NB4 (cell line): ENCODE measurements at regions not wholly inside any gene's neighbourhood (a gene's known extent, or its start where the extent isn't known, plus 50 kb on each side); places are given as distances from the start of the nearest gene placed in this dataset.

Source experiments
- CTCF ChIP-seq: IDR thresholded peaks from one replicate; pipeline ENCODE4 v1.5.1; 2012; ENCODE audit warnings: low read depth, low read length
- POLR2A ChIP-seq: IDR thresholded peaks from 2 replicates; pipeline ENCODE4 v1.6.1; 2011; ENCODE audit warnings: mild to moderate bottlenecking; ENCODE audit not compliant: insufficient read length; ENCODE audit errors: extremely low read depth

GRCh38 chr19:5254543-5254942, 86.1 kb downstream of the PTPRS start:
- no peak for TF ChIP-seq CTCF
- TF ChIP-seq POLR2A, result no peak
